ENCODE measurements at regions not wholly inside any gene's neighbourhood (a gene's known extent, or its start where the extent isn't known, plus 50 kb on each side); places are given as distances from the start of the nearest gene placed in this dataset.

DNA sequence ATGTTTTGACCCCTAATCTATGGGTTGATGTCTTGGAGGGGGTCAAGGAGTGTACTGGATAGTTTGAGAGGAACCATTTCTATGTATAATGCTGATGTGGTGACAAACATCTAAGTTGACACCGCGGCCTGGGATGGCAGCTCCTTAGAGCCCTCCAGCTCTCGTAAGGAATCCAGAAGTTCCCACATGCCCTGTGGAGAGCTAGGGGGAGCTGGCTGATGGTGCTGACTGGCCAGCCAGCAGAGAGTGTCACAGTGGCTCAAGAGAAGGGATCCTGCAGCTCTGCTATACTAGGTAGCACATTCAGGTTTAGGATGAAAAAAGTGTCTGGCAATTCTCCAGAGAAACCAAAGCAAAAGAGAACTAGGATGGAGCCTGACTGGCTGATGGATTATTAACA, 842.2 kb upstream of the VRK2 start:
- TF ChIP-seq, protein P1, sequence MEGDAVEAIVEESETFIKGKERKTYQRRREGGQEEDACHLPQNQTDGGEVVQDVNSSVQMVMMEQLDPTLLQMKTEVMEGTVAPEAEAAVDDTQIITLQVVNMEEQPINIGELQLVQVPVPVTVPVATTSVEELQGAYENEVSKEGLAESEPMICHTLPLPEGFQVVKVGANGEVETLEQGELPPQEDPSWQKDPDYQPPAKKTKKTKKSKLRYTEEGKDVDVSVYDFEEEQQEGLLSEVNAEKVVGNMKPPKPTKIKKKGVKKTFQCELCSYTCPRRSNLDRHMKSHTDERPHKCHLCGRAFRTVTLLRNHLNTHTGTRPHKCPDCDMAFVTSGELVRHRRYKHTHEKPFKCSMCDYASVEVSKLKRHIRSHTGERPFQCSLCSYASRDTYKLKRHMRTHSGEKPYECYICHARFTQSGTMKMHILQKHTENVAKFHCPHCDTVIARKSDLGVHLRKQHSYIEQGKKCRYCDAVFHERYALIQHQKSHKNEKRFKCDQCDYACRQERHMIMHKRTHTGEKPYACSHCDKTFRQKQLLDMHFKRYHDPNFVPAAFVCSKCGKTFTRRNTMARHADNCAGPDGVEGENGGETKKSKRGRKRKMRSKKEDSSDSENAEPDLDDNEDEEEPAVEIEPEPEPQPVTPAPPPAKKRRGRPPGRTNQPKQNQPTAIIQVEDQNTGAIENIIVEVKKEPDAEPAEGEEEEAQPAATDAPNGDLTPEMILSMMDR (IDR thresholded peaks at IDR 0.05), result no peak
- no peak for TF ChIP-seq POLR2AphosphoS5 (IDR thresholded peaks at IDR 0.05)
